ENCODE measurements at regions not wholly inside any gene's neighbourhood (a gene's known extent, or its start where the extent isn't known, plus 50 kb on each side); places are given as distances from the start of the nearest gene placed in this dataset.
"Not testable (repeated sequence)": the region's sequence is repeated elsewhere in the genome, so short reads cannot be mapped to it uniquely, and the experiment has no call there.

DNA sequence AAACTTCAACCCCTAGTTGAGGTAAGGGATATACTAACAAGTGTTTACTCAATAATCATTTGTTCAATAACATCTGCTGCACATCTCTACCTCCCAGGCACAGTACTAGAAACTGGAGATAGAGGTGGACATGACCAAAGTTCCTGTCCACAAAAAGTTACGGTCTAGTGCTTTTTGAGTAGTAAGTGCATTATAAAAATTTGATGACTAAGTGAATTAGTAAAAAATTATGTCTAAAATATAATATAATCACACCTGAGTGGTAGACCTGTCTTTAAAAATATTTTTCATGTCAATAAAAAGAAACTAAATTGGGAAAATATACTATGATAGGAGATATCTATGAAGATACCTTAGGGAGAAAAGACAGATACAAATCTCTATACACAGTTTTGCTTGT, 121.5 kb upstream of the FHIT start:
- Histone ChIP-seq H3K27me3 (replicated peaks in 1 of 7) (no peaks in the 10 kb centered on the region), H3K27ac (no peak overlapping the region), H3K9me3 (no peaks in the 10 kb centered on the region), H3K36me3 (no peaks in the 10 kb centered on the region), H3K4me1 (no peaks in the 10 kb centered on the region), H3K4me3 (no peak overlapping the region)
- no peak for DNase-seq
- intact Hi-C loops (cut with DNase I; ENCODE audit: low total_unique reads): no loop called here
- WGBS, 5 donors: 91 to 98% (median 94%) methylated on average over 1 of the region's 1 CpG
- TF ChIP-seq POLR2AphosphoS5 (IDR thresholded peaks at IDR 0.05): no peak
- TF ChIP-seq, protein P1, sequence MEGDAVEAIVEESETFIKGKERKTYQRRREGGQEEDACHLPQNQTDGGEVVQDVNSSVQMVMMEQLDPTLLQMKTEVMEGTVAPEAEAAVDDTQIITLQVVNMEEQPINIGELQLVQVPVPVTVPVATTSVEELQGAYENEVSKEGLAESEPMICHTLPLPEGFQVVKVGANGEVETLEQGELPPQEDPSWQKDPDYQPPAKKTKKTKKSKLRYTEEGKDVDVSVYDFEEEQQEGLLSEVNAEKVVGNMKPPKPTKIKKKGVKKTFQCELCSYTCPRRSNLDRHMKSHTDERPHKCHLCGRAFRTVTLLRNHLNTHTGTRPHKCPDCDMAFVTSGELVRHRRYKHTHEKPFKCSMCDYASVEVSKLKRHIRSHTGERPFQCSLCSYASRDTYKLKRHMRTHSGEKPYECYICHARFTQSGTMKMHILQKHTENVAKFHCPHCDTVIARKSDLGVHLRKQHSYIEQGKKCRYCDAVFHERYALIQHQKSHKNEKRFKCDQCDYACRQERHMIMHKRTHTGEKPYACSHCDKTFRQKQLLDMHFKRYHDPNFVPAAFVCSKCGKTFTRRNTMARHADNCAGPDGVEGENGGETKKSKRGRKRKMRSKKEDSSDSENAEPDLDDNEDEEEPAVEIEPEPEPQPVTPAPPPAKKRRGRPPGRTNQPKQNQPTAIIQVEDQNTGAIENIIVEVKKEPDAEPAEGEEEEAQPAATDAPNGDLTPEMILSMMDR (IDR thresholded peaks at IDR 0.05 in 8 of 11, conservative IDR thresholded peaks at IDR 0.05 in 3 of 11): no peak
- no peak for TF ChIP-seq POLR2A (IDR thresholded peaks at IDR 0.05)

DNA sequence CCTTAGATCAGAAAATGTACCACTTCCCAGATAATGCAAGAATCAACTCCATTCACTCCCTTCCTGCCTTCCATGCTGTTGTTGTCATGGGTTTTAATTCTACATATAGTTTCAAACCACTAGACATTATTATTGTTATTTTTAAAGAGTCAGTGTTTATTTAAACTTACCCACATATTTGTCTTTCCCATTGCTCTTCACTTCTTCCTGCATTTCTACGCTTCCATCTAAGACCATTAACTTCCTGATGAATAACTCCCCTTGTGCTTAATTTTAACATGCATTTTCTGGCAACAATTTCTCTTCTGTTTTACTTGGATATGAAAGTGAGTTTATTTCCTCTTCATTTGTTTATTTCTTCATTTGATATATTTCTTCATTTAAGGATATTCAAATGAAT, 127.1 kb upstream of the FHIT start:
- H3K36me3 ChIP-seq: no peaks in the 10 kb centered on the region
- peaks cover 0 to 7% (median 0%) of the 10 kb centered on the region in 7 donors for H3K27me3 ChIP-seq (replicated peaks in 1 of 7)
- DNase-seq: no peak
- TF ChIP-seq POLR2AphosphoS5 (IDR thresholded peaks at IDR 0.05): no peak
- TF ChIP-seq, protein P1 (IDR thresholded peaks at IDR 0.05 in 8 of 11, conservative IDR thresholded peaks at IDR 0.05 in 3 of 11): no peak
- no peak for TF ChIP-seq POLR2A (IDR thresholded peaks at IDR 0.05)
- peaks cover 0 to 3% (median 0%) of the 10 kb centered on the region in 6 donors for H3K4me1 ChIP-seq
- H3K4me3 ChIP-seq: no peak overlapping the region
- no peaks in the 10 kb centered on the region for H3K9me3 ChIP-seq
- H3K27ac ChIP-seq: no peak overlapping the region
- WGBS, 5 donors: 71 to 81% (median 79%) methylated on average over 1 of the region's 1 CpG
- intact Hi-C loops (cut with DNase I; ENCODE audit: low total_unique reads): no loop called here

DNA sequence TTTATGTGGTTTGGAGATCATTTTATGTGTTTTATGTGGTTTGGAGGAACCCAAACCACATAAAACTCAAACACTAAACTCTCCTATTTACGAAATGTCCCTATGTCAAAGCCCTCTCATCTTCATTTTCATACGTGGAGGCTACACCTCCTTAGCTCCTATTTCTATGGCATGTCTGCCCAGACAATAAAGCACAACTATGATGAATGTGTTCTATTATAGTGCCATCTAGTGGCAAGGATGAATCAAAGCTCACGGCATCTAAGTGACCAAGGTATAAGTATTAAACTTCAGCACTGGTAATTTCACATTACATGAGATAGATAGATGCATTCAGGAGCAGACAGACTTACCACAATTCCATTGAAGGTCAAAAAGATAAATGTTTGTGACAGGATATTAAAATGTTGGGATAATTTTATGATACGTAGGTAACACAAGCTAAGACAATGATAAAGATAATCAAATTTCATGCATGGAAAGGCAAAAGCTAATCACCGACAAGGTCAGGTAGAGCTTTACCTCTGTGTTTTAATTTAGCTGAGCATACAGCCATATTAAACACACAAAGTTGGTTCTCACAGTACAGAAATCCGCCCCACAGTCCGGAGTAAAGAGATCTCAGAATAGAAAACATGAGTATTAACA, 130.6 kb upstream of the FHIT start:
- WGBS, 5 donors: 65 to 73% (median 68%) methylated on average over 7 of the region's 7 CpGs
- H3K9me3 ChIP-seq: no peaks in the 10 kb centered on the region
- TF ChIP-seq POLR2AphosphoS5 (IDR thresholded peaks at IDR 0.05) (no peak), POLR2A (IDR thresholded peaks at IDR 0.05) (no peak)
- TF ChIP-seq, protein P1 (IDR thresholded peaks at IDR 0.05 in 8 of 11, conservative IDR thresholded peaks at IDR 0.05 in 3 of 11): peak; percentile 36 to 78 (median 64)
- intact Hi-C loops (cut with DNase I; ENCODE audit: low total_unique reads): no loop called here
- no peak overlapping the region for H3K4me3 ChIP-seq
- peaks cover 0 to 7% (median 0%) of the 10 kb centered on the region in 7 donors for H3K27me3 ChIP-seq (replicated peaks in 1 of 7)
- no peaks in the 10 kb centered on the region for H3K36me3 ChIP-seq
- H3K4me1 ChIP-seq: peaks cover 0 to 3% (median 0%) of the 10 kb centered on the region in 6 donors
- no peak for DNase-seq
- H3K27ac ChIP-seq: no peak overlapping the region

DNA sequence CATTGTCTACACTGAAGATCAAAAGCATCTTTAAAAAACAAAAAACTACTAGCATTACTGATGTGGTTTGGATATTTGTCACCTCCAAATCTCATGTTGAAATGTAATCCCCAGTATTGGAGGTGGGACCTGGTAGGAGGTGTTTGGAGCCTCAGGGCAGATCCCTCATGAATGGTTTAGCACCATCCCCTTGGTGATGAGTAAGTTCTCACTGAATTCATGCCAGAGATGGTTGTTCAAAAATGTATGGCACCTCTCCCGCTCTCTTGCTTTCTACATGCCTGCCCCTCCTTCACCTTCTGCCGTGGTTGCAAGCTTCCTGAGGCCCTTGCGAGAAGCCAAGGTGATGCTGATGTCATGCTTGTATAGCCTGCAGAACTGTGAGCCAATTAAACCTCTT, 136.6 kb upstream of the FHIT start:
- DNase-seq: no peak
- Histone ChIP-seq H3K27me3 (replicated peaks in 1 of 7) (no peaks in the 10 kb centered on the region), H3K4me3 (no peak overlapping the region), H3K36me3 (no peaks in the 10 kb centered on the region), H3K9me3 (peaks cover 0 to 20% (median 10%) of the 10 kb centered on the region in 8 donors), H3K27ac (no peak overlapping the region), H3K4me1 (no peaks in the 10 kb centered on the region)
- TF ChIP-seq POLR2A (IDR thresholded peaks at IDR 0.05) (no peak), POLR2AphosphoS5 (IDR thresholded peaks at IDR 0.05) (no peak)
- TF ChIP-seq, protein P1 (IDR thresholded peaks at IDR 0.05 in 8 of 11, conservative IDR thresholded peaks at IDR 0.05 in 3 of 11): no peak
- 63 to 81% (median 72%) methylated on average over 3 of the region's 3 CpGs for WGBS, 5 donors
- intact Hi-C loops (cut with DNase I; ENCODE audit: low total_unique reads): no loop called here

DNA sequence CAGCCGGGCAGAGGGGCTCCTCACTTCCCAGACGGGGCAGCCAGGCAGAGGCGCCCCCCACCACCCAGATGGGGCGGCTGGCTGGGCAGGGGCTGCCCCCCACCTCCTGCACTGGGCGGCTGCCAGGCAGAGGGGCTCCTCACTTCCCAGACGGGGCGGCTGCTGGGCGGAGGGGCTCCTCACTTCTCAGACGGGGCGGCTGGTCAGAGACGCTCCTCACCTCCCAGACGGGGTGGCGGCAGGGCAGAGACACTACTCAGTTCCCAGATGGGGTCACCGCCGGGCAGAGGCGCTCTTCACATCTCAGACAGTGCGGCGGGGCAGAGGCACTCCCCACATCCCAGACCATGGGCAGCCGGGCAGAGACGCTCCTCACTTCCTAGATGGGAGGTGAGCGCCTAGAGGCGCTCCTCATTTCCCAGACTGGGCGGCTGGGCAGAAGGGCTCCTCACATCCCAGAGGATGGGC, 142.3 kb upstream of the FHIT start:
- H3K4me3 ChIP-seq; H3K4me1 ChIP-seq; DNase-seq; H3K36me3 ChIP-seq; H3K27me3 ChIP-seq (replicated peaks in 1 of 7); H3K27ac ChIP-seq; intact Hi-C loops (cut with DNase I; ENCODE audit: low total_unique reads): not testable (repeated sequence)
- 95 to 99% (median 97%) methylated on average over 13 to 23 of the region's 23 CpGs for WGBS, 5 donors
- H3K9me3 ChIP-seq: peaks cover 0 to 41% (median 34%) of the 10 kb centered on the region in 8 donors

Data from spleen (tissue), 11 donors.